ENCODE measurements at regions not wholly inside any gene's neighbourhood (a gene's known extent, or its start where the extent isn't known, plus 50 kb on each side); places are given as distances from the start of the nearest gene placed in this dataset.

DNA sequence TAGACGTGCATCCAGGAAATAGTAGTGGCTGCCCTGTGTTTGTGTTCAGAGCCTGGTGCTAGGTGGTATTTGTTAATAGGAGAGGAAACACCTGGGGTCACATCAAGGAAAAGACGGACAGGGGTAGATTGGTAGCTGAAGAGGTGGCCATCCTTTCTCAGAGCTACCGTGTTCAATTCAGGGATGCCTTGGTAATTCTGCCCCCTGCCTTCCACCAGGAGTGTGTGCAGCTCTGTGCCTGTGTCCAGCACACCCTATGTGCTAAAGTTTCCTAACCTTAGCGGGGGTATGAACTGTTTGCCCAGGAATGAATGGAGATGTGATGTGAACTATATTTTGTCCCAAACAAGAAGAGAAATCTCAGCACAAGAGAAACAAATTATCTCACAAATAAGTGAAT is 174.1 kb upstream of the MPHOSPH6 start:
- H3K4me1 ChIP-seq (ENCODE audit: insufficient read depth, low read length): no peaks in the 10 kb centered on the region
- no peak overlapping the region for H3K27ac ChIP-seq (ENCODE audit: low read depth, low read length)
- H3K36me3 ChIP-seq (ENCODE audit: insufficient read depth, low read length): no peaks in the 10 kb centered on the region
- no peak overlapping the region for H3K4me2 ChIP-seq (ENCODE audit: insufficient read depth, low read length)
- no peak overlapping the region for H3K4me3 ChIP-seq (ENCODE audit: insufficient read depth, low read length)
- no peaks in the 10 kb centered on the region for H3K79me2 ChIP-seq (ENCODE audit: insufficient read depth, low read length)
- no peaks in the 10 kb centered on the region for H3K9me3 ChIP-seq (ENCODE audit: low read depth, low read length)
- TF ChIP-seq, protein P1, sequence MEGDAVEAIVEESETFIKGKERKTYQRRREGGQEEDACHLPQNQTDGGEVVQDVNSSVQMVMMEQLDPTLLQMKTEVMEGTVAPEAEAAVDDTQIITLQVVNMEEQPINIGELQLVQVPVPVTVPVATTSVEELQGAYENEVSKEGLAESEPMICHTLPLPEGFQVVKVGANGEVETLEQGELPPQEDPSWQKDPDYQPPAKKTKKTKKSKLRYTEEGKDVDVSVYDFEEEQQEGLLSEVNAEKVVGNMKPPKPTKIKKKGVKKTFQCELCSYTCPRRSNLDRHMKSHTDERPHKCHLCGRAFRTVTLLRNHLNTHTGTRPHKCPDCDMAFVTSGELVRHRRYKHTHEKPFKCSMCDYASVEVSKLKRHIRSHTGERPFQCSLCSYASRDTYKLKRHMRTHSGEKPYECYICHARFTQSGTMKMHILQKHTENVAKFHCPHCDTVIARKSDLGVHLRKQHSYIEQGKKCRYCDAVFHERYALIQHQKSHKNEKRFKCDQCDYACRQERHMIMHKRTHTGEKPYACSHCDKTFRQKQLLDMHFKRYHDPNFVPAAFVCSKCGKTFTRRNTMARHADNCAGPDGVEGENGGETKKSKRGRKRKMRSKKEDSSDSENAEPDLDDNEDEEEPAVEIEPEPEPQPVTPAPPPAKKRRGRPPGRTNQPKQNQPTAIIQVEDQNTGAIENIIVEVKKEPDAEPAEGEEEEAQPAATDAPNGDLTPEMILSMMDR (IDR thresholded peaks at IDR 0.05; ENCODE audit: extremely low read depth, low read depth, low read length): peak; percentile 17
- no peak overlapping the region for H2AFZ ChIP-seq (ENCODE audit: low read length)
- DNase-seq (ENCODE audit: insufficient read length, low spot score, missing footprints): no peak
- no peaks in the 10 kb centered on the region for H3K27me3 ChIP-seq (ENCODE audit: insufficient read depth, low read length)
- H4K20me1 ChIP-seq (ENCODE audit: insufficient read depth, low read length): no peaks in the 10 kb centered on the region

DNA sequence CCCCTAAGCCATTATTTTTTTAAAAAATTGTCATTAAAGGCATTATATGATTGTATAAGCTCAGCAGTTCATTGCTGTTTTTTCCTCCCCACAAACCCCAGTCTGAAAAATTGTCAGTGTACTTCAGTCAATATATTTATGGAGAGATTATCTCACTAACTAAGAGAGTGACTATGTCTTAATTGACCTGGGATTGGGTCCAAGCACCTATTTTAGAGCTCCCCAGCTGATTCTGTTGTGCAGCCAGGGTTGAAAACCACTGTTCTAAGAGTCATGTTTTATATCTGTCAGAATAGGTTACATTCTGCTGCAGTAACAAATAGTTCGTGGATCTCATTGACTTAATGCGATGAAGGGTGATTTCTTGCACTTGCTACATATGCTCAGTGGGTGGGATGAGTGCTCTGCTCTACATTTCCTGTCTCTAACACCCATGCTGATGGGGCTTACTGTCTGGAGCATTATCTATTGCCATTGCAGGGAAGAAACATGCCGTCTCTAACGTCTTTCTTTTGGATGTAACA is 171.2 kb upstream of the MPHOSPH6 start:
- TF ChIP-seq, protein P1 (IDR thresholded peaks at IDR 0.05; ENCODE audit: extremely low read depth, low read depth, low read length): no peak
- Histone ChIP-seq H3K27me3 (ENCODE audit: insufficient read depth, low read length) (no peaks in the 10 kb centered on the region), H3K4me3 (ENCODE audit: insufficient read depth, low read length) (no peak overlapping the region), H2AFZ (ENCODE audit: low read length) (no peak overlapping the region), H3K9me3 (ENCODE audit: low read depth, low read length) (no peaks in the 10 kb centered on the region), H3K4me1 (ENCODE audit: insufficient read depth, low read length) (no peaks in the 10 kb centered on the region), H3K79me2 (ENCODE audit: insufficient read depth, low read length) (no peaks in the 10 kb centered on the region), H3K36me3 (ENCODE audit: insufficient read depth, low read length) (no peaks in the 10 kb centered on the region), H3K4me2 (ENCODE audit: insufficient read depth, low read length) (no peak overlapping the region), H3K27ac (ENCODE audit: low read depth, low read length) (no peak overlapping the region), H4K20me1 (ENCODE audit: insufficient read depth, low read length) (no peaks in the 10 kb centered on the region)
- DNase-seq (ENCODE audit: insufficient read length, low spot score, missing footprints): no peak

DNA sequence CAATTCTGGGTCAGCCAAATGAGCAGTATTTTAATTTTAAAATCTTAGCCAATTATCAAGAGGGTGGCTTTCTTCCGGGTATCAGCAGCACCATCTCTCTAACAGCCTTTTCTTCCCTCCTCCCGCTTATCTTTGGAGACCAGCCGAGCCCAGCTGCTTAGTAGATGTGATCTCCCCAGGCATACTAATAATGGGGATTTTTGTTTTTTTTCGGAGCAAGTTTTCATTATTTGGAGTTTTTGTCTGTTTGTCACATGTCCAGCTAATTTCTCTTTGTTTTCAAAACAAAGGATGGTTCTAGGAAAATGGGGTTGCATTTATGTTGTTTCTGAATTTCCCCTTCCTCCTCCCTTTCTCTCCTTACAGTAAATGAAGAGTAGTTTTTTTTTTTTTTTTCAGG is 170.5 kb upstream of the MPHOSPH6 start:
- Histone ChIP-seq H3K4me1 (ENCODE audit: insufficient read depth, low read length) (no peaks in the 10 kb centered on the region), H3K9me3 (ENCODE audit: low read depth, low read length) (no peaks in the 10 kb centered on the region), H3K4me3 (ENCODE audit: insufficient read depth, low read length) (no peak overlapping the region), H2AFZ (ENCODE audit: low read length) (no peak overlapping the region), H3K4me2 (ENCODE audit: insufficient read depth, low read length) (no peak overlapping the region), H3K27me3 (ENCODE audit: insufficient read depth, low read length) (no peaks in the 10 kb centered on the region), H3K79me2 (ENCODE audit: insufficient read depth, low read length) (no peaks in the 10 kb centered on the region), H3K36me3 (ENCODE audit: insufficient read depth, low read length) (no peaks in the 10 kb centered on the region), H3K27ac (ENCODE audit: low read depth, low read length) (no peak overlapping the region), H4K20me1 (ENCODE audit: insufficient read depth, low read length) (no peaks in the 10 kb centered on the region)
- TF ChIP-seq, protein P1 (IDR thresholded peaks at IDR 0.05; ENCODE audit: extremely low read depth, low read depth, low read length): no peak
- DNase-seq (ENCODE audit: insufficient read length, low spot score, missing footprints): no peak

DNA sequence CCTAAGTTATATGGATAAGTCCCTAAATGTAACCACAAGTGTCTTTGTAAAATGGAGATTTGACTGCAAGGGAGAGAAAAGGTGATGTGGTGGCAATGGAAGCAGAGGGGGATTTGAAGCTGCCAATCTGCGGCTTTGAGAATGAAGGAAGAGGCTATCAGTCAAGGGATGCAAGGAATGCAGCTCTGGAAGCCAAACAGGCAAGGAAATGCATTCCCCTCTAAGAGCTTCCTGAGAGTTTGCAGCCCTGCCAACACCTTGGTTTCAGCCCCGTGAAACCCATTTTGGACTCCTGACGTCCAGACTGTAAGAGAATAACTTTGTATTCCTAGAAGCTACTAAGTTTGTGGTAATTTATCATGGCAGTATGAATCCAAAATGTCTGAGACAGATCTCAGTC is 167.3 kb upstream of the MPHOSPH6 start:
- Histone ChIP-seq H3K36me3 (ENCODE audit: insufficient read depth, low read length) (no peaks in the 10 kb centered on the region), H2AFZ (ENCODE audit: low read length) (no peak overlapping the region), H3K4me2 (ENCODE audit: insufficient read depth, low read length) (no peak overlapping the region), H3K9me3 (ENCODE audit: low read depth, low read length) (no peaks in the 10 kb centered on the region), H3K4me3 (ENCODE audit: insufficient read depth, low read length) (no peak overlapping the region), H3K79me2 (ENCODE audit: insufficient read depth, low read length) (no peaks in the 10 kb centered on the region), H4K20me1 (ENCODE audit: insufficient read depth, low read length) (no peaks in the 10 kb centered on the region), H3K27me3 (ENCODE audit: insufficient read depth, low read length) (no peaks in the 10 kb centered on the region), H3K4me1 (ENCODE audit: insufficient read depth, low read length) (no peaks in the 10 kb centered on the region), H3K27ac (ENCODE audit: low read depth, low read length) (no peak overlapping the region)
- TF ChIP-seq, protein P1 (IDR thresholded peaks at IDR 0.05; ENCODE audit: extremely low read depth, low read depth, low read length): no peak
- no peak for DNase-seq (ENCODE audit: insufficient read length, low spot score, missing footprints)

All from osteoblast (primary cell).